ENCODE measurements at regions not wholly inside any gene's neighbourhood (a gene's known extent, or its start where the extent isn't known, plus 50 kb on each side); places are given as distances from the start of the nearest gene placed in this dataset.

DNA sequence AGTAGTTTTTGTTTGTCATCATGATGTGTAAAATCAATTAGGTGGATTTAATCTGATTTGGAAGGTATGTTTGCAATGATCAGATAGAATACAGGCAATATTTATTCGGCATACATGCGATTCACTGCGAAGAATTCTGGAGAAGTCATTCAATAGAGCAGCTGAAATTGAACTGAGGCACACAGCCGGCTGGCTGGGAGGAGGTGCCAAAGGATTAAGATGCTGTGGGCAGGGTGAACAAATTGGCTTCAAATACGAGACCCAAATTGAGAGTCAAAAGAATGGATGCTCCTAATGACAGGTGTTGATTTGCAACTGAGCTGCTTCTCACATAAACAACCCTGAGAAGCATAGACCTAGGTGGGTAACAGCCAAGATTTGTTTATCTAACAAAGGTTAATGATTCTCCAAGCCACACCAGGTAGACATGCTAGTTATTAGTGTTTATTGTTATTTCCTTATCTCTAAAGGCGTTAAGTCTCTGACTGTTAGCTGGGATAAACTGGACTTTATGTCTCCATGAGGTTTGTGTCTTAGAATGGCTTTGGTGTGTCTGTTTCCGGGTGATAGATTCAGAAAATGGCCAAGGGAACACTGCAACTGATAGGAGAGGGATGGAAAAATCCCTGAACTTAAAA, 55.3 kb upstream of the CLINT1 start:
- Mint-ChIP-seq H3K36me3 (ENCODE audit: low read depth) (no peaks in the 10 kb centered on the region), H3K9me3 (no peaks in the 10 kb centered on the region), H3K27me3 (ENCODE audit: insufficient read depth) (no peaks in the 10 kb centered on the region), H3K4me3 (no peak overlapping the region), H3K27ac (peak overlapping the region; percentile 77), H3K4me1 (peaks cover 46% of the 10 kb centered on the region)
- H3K4me1 ChIP-seq (ENCODE audit: control insufficient read depth, insufficient read depth, low read length): peaks cover 15% of the 10 kb centered on the region
- H3K9me3 ChIP-seq (ENCODE audit: control insufficient read depth, low read length): no peaks in the 10 kb centered on the region
- DNase-seq: no peak
- no peak overlapping the region for H3K9ac ChIP-seq (ENCODE audit: extremely low read depth, low read length, poor library complexity, severe bottlenecking)
- no peak overlapping the region for H3K27ac ChIP-seq (ENCODE audit: low read depth, low read length)
- H3K27me3 ChIP-seq (ENCODE audit: control insufficient read depth, insufficient read depth, low read length, poor library complexity, severe bottlenecking): no peaks in the 10 kb centered on the region
- WGBS, 2 experiments (ENCODE audit: insufficient coverage in 1 of 2, insufficient read length in 1 of 2): 80 to 83% methylated on average over 6 to 7 of the region's 7 CpGs
- H3K36me3 ChIP-seq (ENCODE audit: control insufficient read depth, insufficient read depth, low read length): no peaks in the 10 kb centered on the region
- TF ChIP-seq, protein P1, sequence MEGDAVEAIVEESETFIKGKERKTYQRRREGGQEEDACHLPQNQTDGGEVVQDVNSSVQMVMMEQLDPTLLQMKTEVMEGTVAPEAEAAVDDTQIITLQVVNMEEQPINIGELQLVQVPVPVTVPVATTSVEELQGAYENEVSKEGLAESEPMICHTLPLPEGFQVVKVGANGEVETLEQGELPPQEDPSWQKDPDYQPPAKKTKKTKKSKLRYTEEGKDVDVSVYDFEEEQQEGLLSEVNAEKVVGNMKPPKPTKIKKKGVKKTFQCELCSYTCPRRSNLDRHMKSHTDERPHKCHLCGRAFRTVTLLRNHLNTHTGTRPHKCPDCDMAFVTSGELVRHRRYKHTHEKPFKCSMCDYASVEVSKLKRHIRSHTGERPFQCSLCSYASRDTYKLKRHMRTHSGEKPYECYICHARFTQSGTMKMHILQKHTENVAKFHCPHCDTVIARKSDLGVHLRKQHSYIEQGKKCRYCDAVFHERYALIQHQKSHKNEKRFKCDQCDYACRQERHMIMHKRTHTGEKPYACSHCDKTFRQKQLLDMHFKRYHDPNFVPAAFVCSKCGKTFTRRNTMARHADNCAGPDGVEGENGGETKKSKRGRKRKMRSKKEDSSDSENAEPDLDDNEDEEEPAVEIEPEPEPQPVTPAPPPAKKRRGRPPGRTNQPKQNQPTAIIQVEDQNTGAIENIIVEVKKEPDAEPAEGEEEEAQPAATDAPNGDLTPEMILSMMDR (conservative IDR thresholded peaks at IDR 0.05): no peak
- H3K4me3 ChIP-seq (ENCODE audit: low read length): no peak overlapping the region

DNA sequence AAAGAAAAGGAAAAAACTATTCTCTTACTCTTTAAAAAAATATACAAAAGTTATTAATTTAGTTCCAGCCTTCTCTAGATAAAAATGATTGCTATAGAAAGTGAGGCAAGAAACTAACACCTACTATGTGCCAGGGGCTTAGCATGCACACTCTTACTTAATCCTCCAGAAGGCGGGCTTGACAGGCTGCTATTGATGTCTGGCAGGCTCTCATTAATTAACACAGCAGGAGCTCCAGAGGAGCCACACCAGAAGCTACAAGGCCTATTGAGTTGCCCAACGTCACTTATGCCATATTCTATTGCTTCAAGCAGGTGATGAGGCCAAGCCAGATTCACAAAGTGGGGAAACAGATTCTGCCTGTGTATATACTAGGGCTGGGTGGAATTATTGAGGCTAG, 54.6 kb upstream of the CLINT1 start:
- no peaks in the 10 kb centered on the region for H3K9me3 ChIP-seq (ENCODE audit: control insufficient read depth, low read length)
- no peaks in the 10 kb centered on the region for H3K36me3 ChIP-seq (ENCODE audit: control insufficient read depth, insufficient read depth, low read length)
- no peak overlapping the region for H3K4me3 ChIP-seq (ENCODE audit: low read length)
- H3K9ac ChIP-seq (ENCODE audit: extremely low read depth, low read length, poor library complexity, severe bottlenecking): no peak overlapping the region
- WGBS, 2 experiments (ENCODE audit: insufficient coverage in 1 of 2, insufficient read length in 1 of 2): 43 to 50% methylated on average over 1 to 2 of the region's 2 CpGs
- Mint-ChIP-seq H3K27ac (no peak overlapping the region), H3K4me1 (peaks cover 40% of the 10 kb centered on the region), H3K9me3 (no peaks in the 10 kb centered on the region), H3K36me3 (ENCODE audit: low read depth) (no peaks in the 10 kb centered on the region), H3K27me3 (ENCODE audit: insufficient read depth) (no peaks in the 10 kb centered on the region), H3K4me3 (no peak overlapping the region)
- H3K4me1 ChIP-seq (ENCODE audit: control insufficient read depth, insufficient read depth, low read length): peaks cover 12% of the 10 kb centered on the region
- H3K27ac ChIP-seq (ENCODE audit: low read depth, low read length): no peak overlapping the region
- DNase-seq: peak; percentile 68
- TF ChIP-seq, protein P1 (conservative IDR thresholded peaks at IDR 0.05): no peak
- H3K27me3 ChIP-seq (ENCODE audit: control insufficient read depth, insufficient read depth, low read length, poor library complexity, severe bottlenecking): no peaks in the 10 kb centered on the region

DNA sequence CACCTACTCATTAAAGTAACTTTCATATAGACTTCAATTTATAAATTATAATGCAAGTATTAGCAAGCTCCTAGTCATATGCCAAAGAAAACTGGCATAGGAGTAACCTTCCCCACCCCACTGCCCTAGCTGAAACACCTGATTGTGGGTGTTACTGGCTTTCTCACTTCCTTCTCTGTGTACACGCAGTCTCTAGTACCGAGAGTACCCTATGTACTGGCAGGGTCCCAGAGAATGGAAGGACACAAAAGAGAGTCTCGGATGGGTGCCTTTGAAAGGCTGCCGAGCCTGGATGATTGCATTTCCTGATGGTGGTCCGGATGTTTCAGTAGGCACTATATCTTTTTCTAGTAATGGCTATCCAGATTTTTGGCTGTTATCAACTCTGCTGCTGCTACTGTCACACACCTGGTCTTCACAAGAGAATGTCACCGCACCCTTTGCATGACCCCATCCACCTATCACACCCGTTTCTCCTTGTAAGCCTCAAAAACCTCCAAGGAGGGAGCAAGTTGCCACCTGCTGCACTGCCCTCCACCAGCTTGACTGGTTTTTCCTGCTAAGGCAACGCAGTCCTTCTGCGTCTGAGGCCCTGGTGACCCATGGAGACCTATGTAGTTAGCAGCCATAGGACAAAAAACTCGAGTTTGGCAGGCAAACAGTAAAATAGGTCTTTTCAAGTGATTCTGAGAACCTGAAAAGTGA, 53.8 kb upstream of the CLINT1 start:
- no peak overlapping the region for H3K4me3 ChIP-seq (ENCODE audit: low read length)
- TF ChIP-seq, protein P1 (conservative IDR thresholded peaks at IDR 0.05): no peak
- H3K4me1 Mint-ChIP-seq: peaks cover 35% of the 10 kb centered on the region
- no peaks in the 10 kb centered on the region for H3K27me3 ChIP-seq (ENCODE audit: control insufficient read depth, insufficient read depth, low read length, poor library complexity, severe bottlenecking)
- no peak overlapping the region for H3K9ac ChIP-seq (ENCODE audit: extremely low read depth, low read length, poor library complexity, severe bottlenecking)
- H3K27ac Mint-ChIP-seq: no peak overlapping the region
- H3K4me3 Mint-ChIP-seq: no peak overlapping the region
- DNase-seq: no peak
- no peak overlapping the region for H3K27ac ChIP-seq (ENCODE audit: low read depth, low read length)
- no peaks in the 10 kb centered on the region for H3K27me3 Mint-ChIP-seq (ENCODE audit: insufficient read depth)
- no peaks in the 10 kb centered on the region for H3K9me3 Mint-ChIP-seq
- H3K36me3 Mint-ChIP-seq (ENCODE audit: low read depth): no peaks in the 10 kb centered on the region
- no peaks in the 10 kb centered on the region for H3K9me3 ChIP-seq (ENCODE audit: control insufficient read depth, low read length)
- H3K36me3 ChIP-seq (ENCODE audit: control insufficient read depth, insufficient read depth, low read length): no peaks in the 10 kb centered on the region
- H3K4me1 ChIP-seq (ENCODE audit: control insufficient read depth, insufficient read depth, low read length): peaks cover 11% of the 10 kb centered on the region
- 82 to 84% methylated on average over 9 to 10 of the region's 10 CpGs for WGBS, 2 experiments (ENCODE audit: insufficient coverage in 1 of 2, insufficient read length in 1 of 2)

Measured in endodermal cell (in vitro differentiated cells).